OCI-LY1 (cell line): ENCODE measurements at regions not wholly inside any gene's neighbourhood (a gene's known extent, or its start where the extent isn't known, plus 50 kb on each side); places are given as distances from the start of the nearest gene placed in this dataset.

ENCODE experiments used
- H2AFZ ChIP-seq: fragments of 200-600 bp; sonication (generic), shearing (Covaris generic); 2 replicates; pipeline ENCODE4 v1.6.0; 2014; ENCODE audit warnings: antibody characterized with exemption, mild to moderate bottlenecking, low read length
- H3F3A ChIP-seq: fragments of 200-600 bp; sonication (generic), shearing (Covaris generic); 2 replicates; pipeline ENCODE4 v1.6.0; 2014; ENCODE audit warnings: mild to moderate bottlenecking, antibody characterized with exemption, low read length, moderate library complexity; ENCODE audit not compliant: insufficient read depth
- H3K27ac ChIP-seq: fragments of 200-600 bp; sonication (generic); 2 replicates; pipeline ENCODE4 v1.5.1; 2014; ENCODE audit warnings: low read length, mixed run types, mild to moderate bottlenecking, low read depth; ENCODE audit not compliant: poor library complexity, severe bottlenecking
- H3K27me3 ChIP-seq: fragments of 200-600 bp; sonication (generic); 2 replicates; pipeline ENCODE4 v1.6.0; 2014; ENCODE audit warnings: antibody characterized with exemption, mild to moderate bottlenecking, low read length, moderate library complexity; ENCODE audit not compliant: insufficient read depth
- H3K36me3 ChIP-seq: fragments of 200-600 bp; sonication (generic); 2 replicates; pipeline ENCODE4 v1.6.1; 2014; ENCODE audit warnings: mild to moderate bottlenecking, antibody characterized with exemption, low read length, moderate library complexity, mixed read lengths; ENCODE audit not compliant: insufficient read depth
- H3K4me1 ChIP-seq: fragments of 200-600 bp; sonication (generic); 2 replicates; pipeline ENCODE4 v1.5.1; 2014; ENCODE audit warnings: mild to moderate bottlenecking, low read length, moderate library complexity; ENCODE audit not compliant: insufficient read depth, severe bottlenecking
- H3K4me2 ChIP-seq: fragments of 200-600 bp; sonication (generic), shearing (Covaris generic); 2 replicates; pipeline ENCODE4 v1.6.1; 2014; ENCODE audit warnings: low read length
- H3K4me3 ChIP-seq: fragments of 200-600 bp; sonication (generic); 2 replicates; pipeline ENCODE4 v1.5.1; 2014; ENCODE audit warnings: low read length, low read depth, mild to moderate bottlenecking, mixed read lengths; ENCODE audit not compliant: poor library complexity, severe bottlenecking
- H3K79me2 ChIP-seq: fragments of 200-600 bp; shearing (Covaris generic); 2 replicates; pipeline ENCODE4 v1.6.1; 2016; ENCODE audit warnings: mixed run types, low read length, mixed read lengths; ENCODE audit not compliant: insufficient read depth
- H3K9ac ChIP-seq: fragments of 200-600 bp; sonication (generic), shearing (Covaris generic); 2 replicates; pipeline ENCODE4 v1.6.1; 2014; ENCODE audit warnings: mild to moderate bottlenecking, low read length, mixed read lengths
- H3K9me2 ChIP-seq: fragments of 200-600 bp; sonication (generic), shearing (Covaris generic); 2 replicates; pipeline ENCODE4 v1.6.1; 2014; ENCODE audit warnings: low read depth, mild to moderate bottlenecking, low read length, mixed read lengths
- H3K9me3 ChIP-seq: fragments of 200-600 bp; shearing (Covaris generic); 2 replicates; pipeline ENCODE4 v1.6.1; 2014; ENCODE audit warnings: low read length, mixed read lengths
- H4K20me1 ChIP-seq: fragments of 200-600 bp; sonication (generic), shearing (Covaris generic); 2 replicates; pipeline ENCODE4 v1.6.0; 2016; ENCODE audit warnings: mild to moderate bottlenecking, low read length; ENCODE audit not compliant: insufficient read depth
- EZH2 ChIP-seq: fragments of 200-600 bp; sonication (generic), shearing (Covaris generic); IDR thresholded peaks from 2 replicates; pipeline ENCODE4 v1.8.0; 2017; ENCODE audit warnings: borderline replicate concordance, mixed run types, mild to moderate bottlenecking, antibody characterized with exemption, low read length, moderate library complexity, mixed read lengths
- TF ChIP-seq, protein P1 (sequence below): fragments of 200-600 bp; sonication (generic), shearing (Covaris generic); IDR thresholded peaks from 2 replicates; pipeline ENCODE4 v1.5.1; 2017; ENCODE audit warnings: mild to moderate bottlenecking, antibody characterized with exemption, low read length, moderate library complexity, mixed read lengths

DNA sequence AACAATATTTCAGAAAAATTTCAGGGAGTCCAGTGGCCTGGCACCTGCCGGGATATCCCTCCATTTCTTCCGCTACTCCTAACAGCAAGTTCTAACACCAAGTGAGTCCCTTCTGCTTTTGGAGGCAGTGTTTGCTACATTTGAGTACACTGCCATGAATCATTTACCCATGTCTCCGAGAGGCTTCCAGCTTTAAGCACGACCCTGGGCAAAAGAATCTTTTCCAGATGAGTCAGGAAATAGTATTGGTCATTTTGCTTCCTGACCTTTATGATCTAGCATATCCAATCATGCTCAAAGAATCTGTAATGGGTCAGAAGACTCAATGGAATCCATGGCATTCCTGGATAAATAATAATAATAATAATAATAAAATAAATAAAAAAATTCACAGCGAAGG is 60.7 kb upstream of the FMN2 start:
- H3K9me3 ChIP-seq: no peaks in the 10 kb centered on the region
- H3K27me3 ChIP-seq: no peaks in the 10 kb centered on the region; the same call in 1 of the 2 replicates
- no peaks in the 10 kb centered on the region for H3K9me2 ChIP-seq
- no peak overlapping the region for H3K27ac ChIP-seq
- no peaks in the 10 kb centered on the region for H3K79me2 ChIP-seq
- no peaks in the 10 kb centered on the region for H3F3A ChIP-seq
- H4K20me1 ChIP-seq: no peaks in the 10 kb centered on the region
- no peak overlapping the region for H2AFZ ChIP-seq
- no peaks in the 10 kb centered on the region for H3K4me1 ChIP-seq
- no peak overlapping the region for H3K4me3 ChIP-seq
- H3K36me3 ChIP-seq: no peaks in the 10 kb centered on the region
- H3K4me2 ChIP-seq: no peak overlapping the region
- TF ChIP-seq, protein P1, sequence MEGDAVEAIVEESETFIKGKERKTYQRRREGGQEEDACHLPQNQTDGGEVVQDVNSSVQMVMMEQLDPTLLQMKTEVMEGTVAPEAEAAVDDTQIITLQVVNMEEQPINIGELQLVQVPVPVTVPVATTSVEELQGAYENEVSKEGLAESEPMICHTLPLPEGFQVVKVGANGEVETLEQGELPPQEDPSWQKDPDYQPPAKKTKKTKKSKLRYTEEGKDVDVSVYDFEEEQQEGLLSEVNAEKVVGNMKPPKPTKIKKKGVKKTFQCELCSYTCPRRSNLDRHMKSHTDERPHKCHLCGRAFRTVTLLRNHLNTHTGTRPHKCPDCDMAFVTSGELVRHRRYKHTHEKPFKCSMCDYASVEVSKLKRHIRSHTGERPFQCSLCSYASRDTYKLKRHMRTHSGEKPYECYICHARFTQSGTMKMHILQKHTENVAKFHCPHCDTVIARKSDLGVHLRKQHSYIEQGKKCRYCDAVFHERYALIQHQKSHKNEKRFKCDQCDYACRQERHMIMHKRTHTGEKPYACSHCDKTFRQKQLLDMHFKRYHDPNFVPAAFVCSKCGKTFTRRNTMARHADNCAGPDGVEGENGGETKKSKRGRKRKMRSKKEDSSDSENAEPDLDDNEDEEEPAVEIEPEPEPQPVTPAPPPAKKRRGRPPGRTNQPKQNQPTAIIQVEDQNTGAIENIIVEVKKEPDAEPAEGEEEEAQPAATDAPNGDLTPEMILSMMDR: no peak
- no peak for TF ChIP-seq EZH2
- no peak overlapping the region for H3K9ac ChIP-seq

DNA sequence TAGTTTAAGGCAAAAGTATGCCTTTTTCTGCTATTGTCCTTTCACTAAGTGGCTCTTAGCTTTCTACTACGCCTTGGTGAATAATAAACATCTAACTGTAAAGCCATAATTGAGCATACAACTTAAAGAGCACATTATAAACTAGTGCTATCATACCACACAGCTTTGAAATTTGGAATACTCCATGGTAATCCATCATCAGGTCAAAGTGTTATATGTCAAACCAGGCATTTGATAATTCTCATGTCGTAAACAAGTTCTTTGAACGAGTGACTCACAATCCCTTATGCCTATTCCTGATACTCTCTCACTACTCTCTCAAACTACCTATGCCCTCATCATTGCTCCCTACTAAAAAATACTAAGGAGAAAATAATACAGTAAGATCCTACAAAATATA is 60.3 kb upstream of the FMN2 start:
- Histone ChIP-seq H3K27ac (no peak overlapping the region), H3K4me3 (no peak overlapping the region), H4K20me1 (no peaks in the 10 kb centered on the region), H3K4me2 (no peak overlapping the region), H3F3A (no peaks in the 10 kb centered on the region), H3K79me2 (no peaks in the 10 kb centered on the region), H3K9me3 (no peaks in the 10 kb centered on the region), H3K27me3 (no peaks in the 10 kb centered on the region; the same call in 1 of the 2 replicates), H3K9ac (no peak overlapping the region), H3K36me3 (no peaks in the 10 kb centered on the region), H3K9me2 (no peaks in the 10 kb centered on the region), H2AFZ (no peak overlapping the region), H3K4me1 (no peaks in the 10 kb centered on the region)
- no peak for TF ChIP-seq EZH2
- TF ChIP-seq, protein P1: no peak

DNA sequence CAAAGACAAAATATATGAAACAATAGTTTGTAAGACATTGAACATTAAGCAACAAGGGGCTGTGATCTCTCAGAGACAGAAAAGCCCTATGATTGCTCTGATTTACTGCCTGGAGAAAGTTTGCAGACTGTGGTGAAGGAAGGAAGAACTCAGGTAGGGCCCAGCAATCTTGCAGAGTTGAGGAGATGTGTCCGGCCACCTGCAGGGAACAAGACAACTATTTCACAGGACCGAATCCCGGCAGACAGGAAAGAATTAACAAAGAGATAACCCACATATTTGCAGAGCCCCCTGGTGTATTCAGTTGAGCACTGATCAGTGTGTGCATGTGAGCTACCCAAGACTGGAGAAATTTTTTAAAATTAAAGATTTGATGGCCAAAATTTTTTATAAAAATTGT is 58.3 kb upstream of the FMN2 start:
- no peaks in the 10 kb centered on the region for H3K9me2 ChIP-seq
- H3K27ac ChIP-seq: no peak overlapping the region
- no peak overlapping the region for H3K4me2 ChIP-seq
- H3K36me3 ChIP-seq: no peaks in the 10 kb centered on the region
- H2AFZ ChIP-seq: no peak overlapping the region
- no peaks in the 10 kb centered on the region for H3K4me1 ChIP-seq
- H3K9me3 ChIP-seq: no peaks in the 10 kb centered on the region
- no peaks in the 10 kb centered on the region for H3K79me2 ChIP-seq
- no peak overlapping the region for H3K4me3 ChIP-seq
- TF ChIP-seq EZH2: no peak
- TF ChIP-seq, protein P1: no peak
- H3F3A ChIP-seq: no peaks in the 10 kb centered on the region
- no peak overlapping the region for H3K9ac ChIP-seq
- H4K20me1 ChIP-seq: no peaks in the 10 kb centered on the region
- H3K27me3 ChIP-seq: no peaks in the 10 kb centered on the region; the same call in 1 of the 2 replicates
